ENCODE measurements at regions not wholly inside any gene's neighbourhood (a gene's known extent, or its start where the extent isn't known, plus 50 kb on each side); places are given as distances from the start of the nearest gene placed in this dataset.
"Not testable (repeated sequence)": the region's sequence is repeated elsewhere in the genome, so short reads cannot be mapped to it uniquely, and the experiment has no call there.

DNA sequence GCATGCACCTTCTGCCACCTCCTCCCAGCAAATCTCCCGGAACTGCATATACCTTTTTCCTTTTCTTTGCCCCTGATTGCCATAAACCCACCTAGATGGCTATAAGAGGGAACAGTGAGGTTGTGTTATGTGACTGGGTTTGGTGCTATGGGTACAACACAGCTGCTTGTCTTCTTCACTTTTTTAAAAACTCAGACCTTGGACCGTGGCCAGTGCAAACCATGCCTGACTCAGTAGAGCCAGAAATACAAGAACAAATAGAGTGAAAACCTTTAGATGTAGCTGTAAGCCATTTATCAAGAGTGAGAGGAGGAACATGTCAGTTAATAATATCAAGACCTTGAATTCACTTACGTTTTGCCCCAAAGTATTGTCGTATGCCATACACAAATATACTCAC is 267.4 kb upstream of the CHAC2 start:
- 69 to 74% methylated on average over 4 of the region's 4 CpGs for WGBS, 2 donors
- intact Hi-C loops (cut with DNase I; ENCODE audit: low total_unique reads), result no loop called here
- DNase-seq (ENCODE audit: low spot score in 2 of 2), result no peak
- no peak overlapping the region for H3K4me3 ChIP-seq (ENCODE audit: low read depth, poor library complexity, severe bottlenecking)
- TF ChIP-seq POLR2A (IDR thresholded peaks at IDR 0.05), result no peak
- TF ChIP-seq, protein P1, sequence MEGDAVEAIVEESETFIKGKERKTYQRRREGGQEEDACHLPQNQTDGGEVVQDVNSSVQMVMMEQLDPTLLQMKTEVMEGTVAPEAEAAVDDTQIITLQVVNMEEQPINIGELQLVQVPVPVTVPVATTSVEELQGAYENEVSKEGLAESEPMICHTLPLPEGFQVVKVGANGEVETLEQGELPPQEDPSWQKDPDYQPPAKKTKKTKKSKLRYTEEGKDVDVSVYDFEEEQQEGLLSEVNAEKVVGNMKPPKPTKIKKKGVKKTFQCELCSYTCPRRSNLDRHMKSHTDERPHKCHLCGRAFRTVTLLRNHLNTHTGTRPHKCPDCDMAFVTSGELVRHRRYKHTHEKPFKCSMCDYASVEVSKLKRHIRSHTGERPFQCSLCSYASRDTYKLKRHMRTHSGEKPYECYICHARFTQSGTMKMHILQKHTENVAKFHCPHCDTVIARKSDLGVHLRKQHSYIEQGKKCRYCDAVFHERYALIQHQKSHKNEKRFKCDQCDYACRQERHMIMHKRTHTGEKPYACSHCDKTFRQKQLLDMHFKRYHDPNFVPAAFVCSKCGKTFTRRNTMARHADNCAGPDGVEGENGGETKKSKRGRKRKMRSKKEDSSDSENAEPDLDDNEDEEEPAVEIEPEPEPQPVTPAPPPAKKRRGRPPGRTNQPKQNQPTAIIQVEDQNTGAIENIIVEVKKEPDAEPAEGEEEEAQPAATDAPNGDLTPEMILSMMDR (IDR thresholded peaks at IDR 0.05), result no peak

DNA sequence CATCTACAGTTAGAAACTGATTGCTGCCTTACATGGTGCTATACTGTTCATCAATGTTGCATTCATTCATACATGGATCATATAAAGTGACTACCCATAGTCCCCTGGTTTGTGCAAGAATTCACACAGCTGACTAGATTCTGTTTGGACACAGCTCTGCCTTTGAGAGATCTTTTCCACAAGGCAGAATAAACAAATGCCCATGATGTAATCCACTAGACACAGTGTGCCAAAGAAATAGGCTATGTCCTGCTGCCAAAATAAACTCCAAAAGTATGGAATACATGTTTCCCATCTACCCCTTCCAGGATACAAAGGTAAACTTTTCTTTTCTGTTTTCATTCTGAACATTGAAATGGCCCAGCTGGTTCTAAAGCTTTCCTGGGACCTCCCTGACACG is 269.4 kb upstream of the CHAC2 start:
- WGBS, 2 donors, result 74 to 78% methylated on average over 1 of the region's 1 CpG
- TF ChIP-seq, protein P1 (IDR thresholded peaks at IDR 0.05), result no peak
- no peak for TF ChIP-seq POLR2A (IDR thresholded peaks at IDR 0.05)
- intact Hi-C loops (cut with DNase I; ENCODE audit: low total_unique reads), result no loop called here
- H3K4me3 ChIP-seq (ENCODE audit: low read depth, poor library complexity, severe bottlenecking), result no peak overlapping the region
- DNase-seq (ENCODE audit: low spot score in 2 of 2), result no peak

DNA sequence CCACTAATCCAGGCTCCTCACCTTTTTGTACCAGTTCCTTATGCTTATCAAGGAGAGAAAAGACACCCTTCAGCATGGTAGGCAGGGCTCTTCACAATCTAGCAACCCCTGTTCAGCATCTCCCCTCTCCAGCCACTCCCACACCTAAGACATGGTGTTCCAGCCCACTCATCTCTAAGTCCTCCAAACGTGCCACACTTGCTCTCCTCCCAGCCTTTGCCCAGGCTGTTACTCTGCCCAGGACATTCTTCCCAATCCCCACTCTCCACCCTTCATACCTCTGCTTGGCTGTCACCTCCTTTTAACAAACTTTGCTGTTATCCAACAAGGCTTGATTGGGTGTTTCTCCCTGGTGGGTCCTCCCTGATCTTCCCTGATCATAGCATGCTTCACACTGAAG is 270.6 kb upstream of the CHAC2 start:
- intact Hi-C loops (cut with DNase I; ENCODE audit: low total_unique reads), result no loop called here
- 23 to 63% methylated on average over 1 of the region's 1 CpG for WGBS, 2 donors
- TF ChIP-seq POLR2A (IDR thresholded peaks at IDR 0.05), result no peak
- TF ChIP-seq, protein P1 (IDR thresholded peaks at IDR 0.05), result no peak
- H3K4me3 ChIP-seq (ENCODE audit: low read depth, poor library complexity, severe bottlenecking), result no peak overlapping the region
- no peak for DNase-seq (ENCODE audit: low spot score in 2 of 2)

DNA sequence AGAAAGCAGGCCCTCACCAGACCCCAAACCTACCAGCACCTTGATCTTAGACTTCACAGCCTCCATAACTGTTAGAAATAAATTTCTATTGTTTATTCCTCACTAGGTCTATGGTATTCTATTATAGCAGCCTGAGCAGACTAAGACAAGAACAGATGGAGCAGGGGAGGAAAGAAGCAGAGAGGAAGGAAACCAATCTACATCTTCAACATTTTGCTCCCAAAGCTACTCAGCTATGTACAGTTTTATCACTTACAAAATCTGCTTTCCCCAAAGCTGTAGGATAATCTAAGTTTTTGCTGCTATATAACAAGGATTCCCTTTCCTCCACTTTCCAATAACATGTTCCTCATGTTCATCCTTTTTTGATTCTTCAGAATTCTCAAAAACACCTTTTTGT is 274.4 kb upstream of the CHAC2 start:
- intact Hi-C loops (cut with DNase I; ENCODE audit: low total_unique reads), result no loop called here
- DNase-seq (ENCODE audit: low spot score in 2 of 2), result no peak
- H3K4me3 ChIP-seq (ENCODE audit: low read depth, poor library complexity, severe bottlenecking), result no peak overlapping the region
- TF ChIP-seq, protein P1 (IDR thresholded peaks at IDR 0.05), result no peak
- TF ChIP-seq POLR2A (IDR thresholded peaks at IDR 0.05), result no peak

DNA sequence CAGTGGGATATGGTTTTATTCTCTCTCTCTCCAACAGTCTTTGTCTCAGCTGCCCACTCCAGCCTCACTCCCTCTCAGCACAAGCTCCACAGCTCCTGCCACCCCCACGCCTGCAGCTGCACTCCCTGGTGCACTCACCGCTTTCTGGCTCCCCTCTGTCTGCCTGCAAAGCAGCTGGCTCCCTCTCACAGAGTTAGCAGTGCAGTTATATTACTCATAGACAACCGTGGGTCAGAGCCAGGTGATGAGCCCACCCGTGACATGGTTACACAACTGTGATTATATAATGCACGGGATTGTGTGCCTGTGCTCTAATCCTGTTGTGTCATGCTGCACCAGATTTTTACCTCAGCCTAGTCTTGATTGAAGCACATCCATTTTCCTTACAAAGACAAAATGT is 276.9 kb upstream of the CHAC2 start:
- DNase-seq (ENCODE audit: low spot score in 2 of 2), result peak; percentile 60 to 91
- intact Hi-C loops (cut with DNase I; ENCODE audit: low total_unique reads), result no loop called here
- H3K4me3 ChIP-seq (ENCODE audit: low read depth, poor library complexity, severe bottlenecking), result no peak overlapping the region
- 40 to 52% methylated on average over 5 of the region's 5 CpGs for WGBS, 2 donors
- TF ChIP-seq, protein P1 (IDR thresholded peaks at IDR 0.05), result no peak
- no peak for TF ChIP-seq POLR2A (IDR thresholded peaks at IDR 0.05)

DNA sequence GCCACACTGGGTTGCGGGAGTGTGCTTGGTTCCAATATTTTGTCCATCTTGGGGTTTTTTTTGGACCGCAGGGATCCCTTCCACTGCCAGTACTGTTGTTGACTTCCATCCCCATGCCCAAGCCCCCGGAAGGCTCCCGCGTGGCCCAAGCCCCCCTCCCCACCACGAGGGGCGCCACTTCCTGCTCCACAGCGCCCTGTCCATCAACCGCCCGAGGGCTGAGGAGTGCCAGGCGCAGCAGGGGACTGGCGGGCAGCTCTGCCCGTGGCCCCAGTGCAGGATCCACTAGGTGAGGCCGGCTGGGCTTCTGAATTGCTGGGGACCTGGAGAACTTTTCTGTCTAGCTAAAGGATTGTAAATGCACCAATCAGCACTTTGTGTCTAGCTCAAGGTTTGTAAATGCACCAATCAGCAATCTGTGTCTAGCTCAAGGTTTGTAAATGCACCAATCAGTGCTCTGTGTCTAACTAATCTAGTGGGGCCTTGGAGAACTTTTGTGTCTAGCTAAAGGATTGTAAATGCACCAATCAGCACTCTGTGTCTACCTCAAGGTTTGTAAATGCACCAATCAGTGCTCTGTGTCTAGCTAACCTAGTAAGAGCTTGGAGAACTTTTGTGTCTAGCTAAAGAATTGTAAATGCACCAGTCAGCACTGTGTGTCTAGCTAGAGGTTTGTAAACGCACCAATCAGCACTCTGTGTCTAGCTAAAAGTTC is 281.3 kb upstream of the CHAC2 start:
- H3K4me3 ChIP-seq (ENCODE audit: low read depth, poor library complexity, severe bottlenecking); DNase-seq (ENCODE audit: low spot score in 2 of 2); intact Hi-C loops (cut with DNase I; ENCODE audit: low total_unique reads): not testable (repeated sequence)
- 95 to 97% methylated on average over 15 of the region's 15 CpGs for WGBS, 2 donors

Data from lower leg skin (tissue), 4 donors.